NCI-H146 (cell line): ENCODE measurements at regions not wholly inside any gene's neighbourhood (a gene's known extent, or its start where the extent isn't known, plus 50 kb on each side); places are given as distances from the start of the nearest gene placed in this dataset.
A peak's percentile ranks its signal among the peaks of the same experiment; 100 is the strongest.

Experiments used
- DNase-seq: peaks from one replicate; lab custom pipeline; 2025; lab: John Stamatoyannopoulos, UW

GRCh38 chr5:106241409-106241808, 1429.3 kb downstream of the EFNA5 start:
- peak; percentile 57 for DNase-seq

GRCh38 chr5:106205916-106206571, 1464.7 kb downstream of the EFNA5 start:
- DNase-seq: no peak

GRCh38 chr5:106202035-106202434, 1468.7 kb downstream of the EFNA5 start:
- DNase-seq: no peak

- DNase-seq: no peak
Measured at GRCh38 chr5:106200971-106201370, 1469.8 kb downstream of the EFNA5 start.

GRCh38 chr5:106195679-106196474, 1474.9 kb downstream of the EFNA5 start:
- DNase-seq: no peak

GRCh38 chr5:106189121-106189809, 1481.5 kb downstream of the EFNA5 start:
- DNase-seq: peak; percentile 75

GRCh38 chr5:106185661-106186081, 1485.1 kb downstream of the EFNA5 start:
- DNase-seq: no peak

GRCh38 chr5:106174903-106175302, 1495.8 kb downstream of the EFNA5 start:
- no peak for DNase-seq

- no peak for DNase-seq
Measured at GRCh38 chr5:106172681-106173532, 1497.8 kb downstream of the EFNA5 start.

GRCh38 chr5:106171708-106172107, 1499.0 kb downstream of the EFNA5 start:
- no peak for DNase-seq

- DNase-seq: no peak
Measured at GRCh38 chr5:106171132-106171531, 1499.6 kb downstream of the EFNA5 start.

- no peak for DNase-seq
Measured at GRCh38 chr5:106167766-106168165, 1503.0 kb downstream of the EFNA5 start.

GRCh38 chr5:106163233-106163632, 1507.5 kb downstream of the EFNA5 start:
- no peak for DNase-seq

- no peak for DNase-seq
Measured at GRCh38 chr5:106159616-106160015, 1511.1 kb downstream of the EFNA5 start.

GRCh38 chr5:106154280-106154716, 1516.4 kb downstream of the EFNA5 start:
- DNase-seq: no peak

- DNase-seq: no peak
Measured at GRCh38 chr5:106152569-106152968, 1518.2 kb downstream of the EFNA5 start.

- DNase-seq: no peak
Measured at GRCh38 chr5:106142116-106142515, 1528.6 kb downstream of the EFNA5 start.

GRCh38 chr5:106140101-106140500, 1530.6 kb downstream of the EFNA5 start:
- DNase-seq: no peak

GRCh38 chr5:106136061-106136460, 1534.7 kb downstream of the EFNA5 start:
- DNase-seq: no peak

- no peak for DNase-seq
Measured at GRCh38 chr5:106135473-106135872, 1535.3 kb downstream of the EFNA5 start.

- no peak for DNase-seq
Measured at GRCh38 chr5:106134549-106134948, 1536.2 kb downstream of the EFNA5 start.

- DNase-seq: no peak
Measured at GRCh38 chr5:106127985-106128384, 1542.8 kb downstream of the EFNA5 start.
